Fibroblast of skin of right quadriceps (primary cell): ENCODE measurements at regions not wholly inside any gene's neighbourhood (a gene's known extent, or its start where the extent isn't known, plus 50 kb on each side); places are given as distances from the start of the nearest gene placed in this dataset.

ENCODE experiments used
- DNase-seq: peaks from one replicate; pipeline ENCODE4 v3.0.0-alpha.2; 2013

- DNase-seq, result no peak
Measured at GRCh38 chr1:8113262-8114220, 87.4 kb upstream of the ERRFI1 start.

DNA sequence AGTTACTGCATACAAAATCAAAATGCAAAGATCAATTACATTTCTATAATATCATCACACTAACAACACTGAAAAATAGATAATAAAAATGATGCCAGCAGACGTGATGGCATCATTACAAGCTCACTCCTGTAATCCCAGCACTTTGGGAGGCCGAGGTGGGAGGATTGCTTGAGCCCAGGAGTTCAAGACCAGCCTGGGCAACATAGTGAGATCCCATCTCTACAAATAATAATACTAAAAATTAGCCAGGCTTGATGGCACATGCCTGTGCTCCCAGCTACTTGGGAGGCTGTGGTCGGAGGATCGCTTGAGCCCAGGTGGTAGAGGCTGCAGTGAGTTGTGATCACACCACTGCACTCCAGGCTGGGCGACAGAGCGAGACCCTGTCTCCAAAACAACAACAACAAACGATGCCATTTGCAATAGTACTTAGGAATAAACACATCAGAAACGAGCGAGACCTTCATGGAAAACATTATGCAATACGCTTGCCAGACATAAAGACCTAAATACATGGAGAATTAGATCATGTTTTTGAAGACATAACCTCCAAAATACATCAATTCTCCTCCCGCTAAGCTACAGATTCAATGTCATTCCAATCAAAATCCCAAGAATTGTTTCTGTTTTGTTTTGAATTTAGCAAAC is 86.6 kb upstream of the ERRFI1 start:
- DNase-seq, result no peak

GRCh38 chr1:8111560-8111959 is 85.5 kb upstream of the ERRFI1 start:
- no peak for DNase-seq

DNA sequence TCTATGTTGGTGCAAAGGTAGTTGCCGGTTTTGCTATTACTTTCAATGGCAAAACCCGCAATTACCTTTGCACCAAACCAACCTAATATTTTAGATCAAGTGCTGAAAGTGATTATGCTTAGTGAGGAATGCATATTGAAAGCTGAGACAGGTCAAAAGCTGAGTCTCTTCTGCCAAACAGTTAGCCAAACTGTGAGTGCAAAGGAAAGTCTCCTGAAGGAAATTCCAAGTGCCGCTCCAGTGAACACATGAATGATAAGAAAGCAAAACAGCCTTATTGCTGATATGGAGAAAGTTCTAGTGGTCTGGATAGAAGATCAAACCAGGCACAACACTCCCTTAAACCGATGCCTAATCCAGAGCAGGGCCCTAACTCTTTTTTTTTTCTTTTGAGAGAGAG is 83.1 kb upstream of the ERRFI1 start:
- no peak for DNase-seq

GRCh38 chr1:8107897-8108296 is 81.8 kb upstream of the ERRFI1 start:
- no peak for DNase-seq

DNA sequence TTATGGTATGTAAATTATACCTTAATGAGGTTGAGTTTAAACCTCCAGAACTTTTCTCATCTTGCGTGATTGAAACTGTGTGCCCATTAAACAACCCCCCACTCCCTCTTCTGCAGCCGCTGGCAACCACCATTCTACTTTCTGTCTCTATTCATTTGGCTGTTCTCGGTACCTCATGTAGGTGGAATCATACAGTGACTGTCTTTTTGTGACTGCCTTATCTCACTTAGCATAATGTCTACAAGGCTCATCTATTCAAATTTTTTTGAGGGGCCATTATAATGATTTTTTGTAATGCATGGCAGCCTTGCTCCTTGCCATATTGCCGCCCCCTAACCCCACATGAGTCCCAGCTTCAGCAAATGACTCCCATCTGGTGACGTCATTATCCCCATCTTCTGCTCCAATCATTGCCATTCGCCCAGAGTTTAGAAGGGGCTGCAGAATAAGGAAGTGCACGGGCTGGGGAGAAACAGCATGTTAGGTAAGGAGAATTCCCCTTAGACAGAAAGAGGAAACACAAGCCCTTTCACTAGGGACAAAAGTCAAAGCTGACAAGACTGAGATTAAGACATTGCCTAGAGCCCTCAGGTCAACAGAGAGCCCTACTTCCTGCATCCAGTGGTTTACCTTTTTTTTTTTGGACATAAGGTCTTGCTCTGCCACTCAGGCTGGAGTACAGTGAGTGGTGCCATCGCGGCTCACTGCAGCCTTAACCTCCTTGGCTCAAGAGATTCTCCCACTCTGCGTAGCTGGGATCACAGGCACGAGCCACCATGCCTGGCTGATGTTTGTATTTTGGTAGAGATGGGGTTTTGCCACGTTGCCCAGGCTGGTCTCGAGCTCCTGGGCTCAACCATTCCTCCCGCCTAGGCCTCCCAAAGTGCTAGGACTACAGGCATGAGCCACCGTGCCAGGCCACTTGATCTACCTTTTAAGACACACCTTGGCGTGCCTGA is 78.4 kb upstream of the ERRFI1 start:
- DNase-seq, result no peak

DNA sequence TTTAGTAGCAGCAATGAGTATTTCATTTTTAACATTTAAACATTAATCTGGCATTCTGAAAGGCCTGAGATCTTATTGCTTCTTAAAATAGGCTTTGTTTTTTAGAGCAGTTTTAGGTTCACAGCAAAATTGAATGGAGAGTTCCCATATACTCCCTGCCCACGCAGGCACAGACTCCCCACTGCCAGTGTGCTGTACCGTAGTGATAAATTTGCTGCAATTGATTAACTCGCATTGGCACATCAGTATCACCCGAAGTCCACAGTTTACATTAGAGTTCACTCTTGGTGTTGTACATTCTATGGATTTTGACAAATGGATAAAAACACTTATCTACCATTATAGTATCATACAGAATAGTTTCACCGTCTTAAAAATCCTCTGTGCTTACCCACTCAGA is 71.8 kb upstream of the ERRFI1 start:
- no peak for DNase-seq

- DNase-seq, result peak; percentile 97
Measured at GRCh38 chr1:8097077-8097799, 71.1 kb upstream of the ERRFI1 start.

GRCh38 chr1:8096105-8097011 is 70.2 kb upstream of the ERRFI1 start:
- peak; percentile 94 for DNase-seq

DNA sequence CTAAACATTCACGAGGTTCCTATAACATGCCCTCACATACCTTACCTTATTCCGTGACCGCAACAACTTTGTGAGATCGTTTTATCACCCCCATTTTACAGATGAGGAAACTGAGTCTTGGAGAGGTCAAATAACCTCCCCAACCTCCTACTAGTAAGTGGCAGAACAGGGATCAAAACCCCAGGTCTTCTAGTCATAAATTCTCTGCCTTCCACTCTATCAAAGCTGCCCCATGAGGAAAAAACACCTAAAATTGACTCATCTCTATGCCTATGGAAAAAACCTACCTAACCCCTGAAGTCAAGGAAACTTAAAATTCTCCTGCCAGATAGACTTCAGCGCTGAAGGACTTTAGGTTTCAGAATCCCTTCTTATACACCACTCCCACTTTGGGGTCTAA is 69.5 kb upstream of the ERRFI1 start:
- no peak for DNase-seq

GRCh38 chr1:8094481-8095241 is 68.6 kb upstream of the ERRFI1 start:
- DNase-seq, result peak; percentile 78

DNA sequence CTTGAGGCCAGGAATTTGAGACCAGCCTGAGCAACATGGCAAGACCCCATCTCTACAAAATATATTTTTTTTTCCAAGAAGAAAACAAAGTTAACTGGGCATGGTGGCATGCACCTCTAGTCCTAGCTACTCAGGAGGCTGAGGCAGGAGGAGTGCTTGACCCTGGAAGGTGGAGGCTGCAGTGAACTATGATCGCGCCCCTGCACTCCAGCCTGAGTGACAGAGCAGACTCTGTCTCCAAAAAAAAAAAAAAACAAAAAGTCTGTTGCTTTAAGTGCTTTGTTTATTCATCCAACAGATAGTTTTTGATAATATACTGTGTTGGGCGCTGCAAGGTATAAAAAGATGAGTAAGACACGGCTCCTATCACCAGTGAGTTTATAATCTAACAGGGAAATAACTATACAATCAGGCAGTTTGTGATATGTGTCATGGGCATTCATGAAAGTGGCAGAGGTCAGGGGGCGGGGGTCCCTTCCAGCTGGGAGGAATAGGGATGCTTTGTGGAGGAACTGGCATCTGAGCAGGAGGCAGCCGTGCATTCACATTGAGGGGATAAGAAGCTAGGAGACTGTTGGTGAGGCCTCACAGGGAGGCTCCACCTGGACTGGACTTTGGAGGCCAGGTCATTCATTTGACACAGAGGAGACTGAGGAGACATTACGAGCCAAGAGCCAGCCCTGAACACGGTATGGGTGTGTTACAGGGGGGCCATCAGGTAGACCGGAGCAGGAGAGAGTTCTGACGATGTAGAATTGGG is 67.3 kb upstream of the ERRFI1 start:
- DNase-seq, result no peak

DNA sequence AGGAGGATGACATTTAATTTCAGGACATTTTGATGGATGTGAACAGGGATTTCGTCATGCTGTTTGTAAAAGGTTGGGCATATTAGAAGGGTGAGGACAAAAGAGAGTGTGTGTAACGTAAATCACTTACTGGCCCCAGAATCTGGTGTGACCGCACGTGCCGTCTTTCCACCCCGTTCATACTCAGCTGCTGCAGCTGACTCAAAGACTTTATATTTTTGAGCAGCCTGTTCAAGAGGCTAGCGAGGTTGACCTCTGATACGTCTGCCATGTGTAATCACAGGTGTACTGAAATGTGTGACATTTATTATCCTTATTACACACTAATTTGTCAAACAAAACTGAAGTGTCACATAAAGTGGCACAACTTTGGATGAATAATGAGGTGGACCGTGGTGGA is 66.5 kb upstream of the ERRFI1 start:
- no peak for DNase-seq

DNA sequence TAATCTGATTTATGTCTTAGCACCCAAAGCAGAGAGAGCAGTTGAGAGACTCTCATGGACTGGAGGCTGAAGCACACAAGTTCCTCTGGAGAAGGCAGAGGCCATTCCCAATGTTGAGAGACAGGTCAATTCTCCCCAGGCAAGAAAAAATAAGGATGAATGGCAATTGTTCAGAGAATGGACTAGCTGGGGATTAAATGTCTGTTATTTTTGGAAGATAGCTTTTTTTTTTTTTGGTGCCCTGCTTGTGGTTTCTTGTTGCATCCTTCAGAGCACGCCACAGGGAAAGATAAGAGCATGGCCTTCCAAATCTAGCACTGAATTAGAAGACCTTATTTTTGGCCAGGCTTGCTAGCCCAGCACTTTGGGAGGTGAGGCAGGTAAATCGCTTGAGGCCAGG is 65.6 kb upstream of the ERRFI1 start:
- DNase-seq, result peak; percentile 13

DNA sequence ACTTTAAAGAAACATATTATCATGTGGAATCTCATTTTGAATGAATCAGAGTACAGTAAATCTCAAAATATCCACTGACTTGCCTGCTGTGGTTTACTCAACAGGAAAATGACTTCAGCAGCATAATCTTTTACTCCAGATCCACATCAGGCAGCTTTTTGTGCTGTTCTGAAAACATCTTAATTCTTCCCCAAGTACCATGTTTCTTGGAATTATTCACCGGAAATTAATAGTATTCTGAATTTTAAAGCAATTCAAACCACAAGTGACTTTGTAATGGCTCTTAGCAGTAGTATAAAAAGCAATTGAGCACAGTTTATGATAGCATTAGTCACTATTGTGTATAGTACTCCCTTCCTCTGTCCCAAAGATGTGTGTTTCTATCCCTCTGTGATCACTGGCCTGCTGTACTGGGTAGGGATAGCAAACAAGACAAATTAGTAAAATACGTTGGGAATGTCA is 64.2 kb upstream of the ERRFI1 start:
- peak; percentile 99 for DNase-seq

GRCh38 chr1:8089535-8090228 is 63.6 kb upstream of the ERRFI1 start:
- DNase-seq, result peak; percentile 48

GRCh38 chr1:8086055-8086454 is 59.9 kb upstream of the ERRFI1 start:
- DNase-seq, result no peak

DNA sequence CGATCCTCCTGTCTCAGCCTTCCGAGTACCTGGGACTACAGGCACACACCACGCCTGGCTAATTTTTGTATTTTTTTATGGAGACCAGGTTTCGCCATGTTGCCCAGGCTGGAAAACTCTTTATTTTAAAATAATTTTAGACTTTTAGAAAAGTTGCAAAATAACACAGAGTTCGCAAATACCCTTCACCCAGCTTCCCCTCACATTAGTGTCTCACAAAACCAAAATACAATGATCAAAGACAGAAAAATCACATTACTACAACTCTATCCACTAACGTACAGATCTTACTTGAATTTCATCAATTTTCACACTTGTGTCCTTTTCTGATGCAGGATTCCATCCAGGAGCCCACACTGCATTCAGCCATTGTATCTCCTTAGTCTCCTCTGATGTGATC is 58.8 kb upstream of the ERRFI1 start:
- no peak for DNase-seq
